ENCODE measurements at regions not wholly inside any gene's neighbourhood (a gene's known extent, or its start where the extent isn't known, plus 50 kb on each side); places are given as distances from the start of the nearest gene placed in this dataset.

DNA sequence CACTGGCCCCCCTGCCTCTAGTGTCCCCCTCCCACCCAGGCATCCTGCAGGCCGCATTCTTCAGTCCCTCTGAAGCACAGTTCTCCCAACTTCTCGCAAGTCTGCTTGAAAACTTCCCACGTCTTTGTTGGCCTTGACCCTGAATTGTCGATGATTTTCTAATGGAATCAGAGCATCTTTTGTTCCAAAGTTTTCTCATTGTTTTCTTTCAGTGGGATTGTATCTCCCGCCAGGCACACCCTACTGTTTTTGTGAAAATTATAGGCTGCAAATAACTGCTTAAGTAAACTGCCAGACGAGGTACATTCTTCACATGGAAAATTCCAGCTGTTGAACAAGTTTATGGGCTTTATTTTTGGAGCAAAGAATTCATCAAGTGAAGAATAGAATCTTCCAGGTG is 122.6 kb upstream of the SLC25A48 start:
- no peaks in the 10 kb centered on the region for H3K9me3 Mint-ChIP-seq
- peaks cover 49% of the 10 kb centered on the region for H3K4me1 Mint-ChIP-seq
- TF ChIP-seq, protein P1, sequence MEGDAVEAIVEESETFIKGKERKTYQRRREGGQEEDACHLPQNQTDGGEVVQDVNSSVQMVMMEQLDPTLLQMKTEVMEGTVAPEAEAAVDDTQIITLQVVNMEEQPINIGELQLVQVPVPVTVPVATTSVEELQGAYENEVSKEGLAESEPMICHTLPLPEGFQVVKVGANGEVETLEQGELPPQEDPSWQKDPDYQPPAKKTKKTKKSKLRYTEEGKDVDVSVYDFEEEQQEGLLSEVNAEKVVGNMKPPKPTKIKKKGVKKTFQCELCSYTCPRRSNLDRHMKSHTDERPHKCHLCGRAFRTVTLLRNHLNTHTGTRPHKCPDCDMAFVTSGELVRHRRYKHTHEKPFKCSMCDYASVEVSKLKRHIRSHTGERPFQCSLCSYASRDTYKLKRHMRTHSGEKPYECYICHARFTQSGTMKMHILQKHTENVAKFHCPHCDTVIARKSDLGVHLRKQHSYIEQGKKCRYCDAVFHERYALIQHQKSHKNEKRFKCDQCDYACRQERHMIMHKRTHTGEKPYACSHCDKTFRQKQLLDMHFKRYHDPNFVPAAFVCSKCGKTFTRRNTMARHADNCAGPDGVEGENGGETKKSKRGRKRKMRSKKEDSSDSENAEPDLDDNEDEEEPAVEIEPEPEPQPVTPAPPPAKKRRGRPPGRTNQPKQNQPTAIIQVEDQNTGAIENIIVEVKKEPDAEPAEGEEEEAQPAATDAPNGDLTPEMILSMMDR (IDR thresholded peaks at IDR 0.05; ENCODE audit: unreplicated experiment in 3 of 3): no peak
- H3K4me3 Mint-ChIP-seq: no peak overlapping the region
- H3K27ac Mint-ChIP-seq: peak overlapping the region in 2 of 3 experiments; percentile 22 to 45
- peaks cover 22% of the 10 kb centered on the region for H3K27me3 Mint-ChIP-seq (ENCODE audit: low read depth)
- no peaks in the 10 kb centered on the region for H3K36me3 Mint-ChIP-seq (ENCODE audit: low read depth)

DNA sequence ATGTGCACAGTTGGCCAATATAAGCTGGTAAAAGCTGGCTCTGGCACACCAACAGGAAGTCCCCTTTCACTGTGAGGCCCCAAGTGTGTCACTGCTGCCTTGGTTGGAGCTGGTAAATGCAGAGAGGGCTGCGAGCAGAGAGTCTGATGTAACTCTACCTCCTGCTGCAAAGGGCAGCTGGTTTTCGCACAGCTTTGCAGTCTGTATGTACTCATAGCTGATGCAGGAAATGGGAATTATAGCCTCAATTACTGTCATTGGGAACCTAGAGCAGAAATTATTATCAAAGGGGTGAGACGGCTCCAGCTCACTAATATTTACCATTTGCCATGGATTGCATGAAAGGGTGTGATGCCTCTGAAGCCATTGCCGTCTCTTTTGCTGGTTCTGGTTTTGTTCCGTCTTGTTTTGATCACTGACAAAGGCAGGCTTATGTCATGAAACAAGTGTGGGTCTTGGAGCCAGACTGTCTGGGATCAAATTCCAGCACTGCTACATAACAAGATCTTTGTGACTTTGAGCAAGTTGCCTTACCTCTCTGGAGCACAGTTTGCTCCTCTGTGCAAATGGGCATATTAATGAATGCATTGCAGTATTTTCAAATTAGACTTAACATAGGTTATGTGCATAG is 124.3 kb upstream of the SLC25A48 start:
- TF ChIP-seq, protein P1 (IDR thresholded peaks at IDR 0.05; ENCODE audit: unreplicated experiment in 3 of 3): no peak
- Mint-ChIP-seq H3K4me3 (peak overlapping the region in 1 of 3 experiments; percentile 15), H3K9me3 (no peaks in the 10 kb centered on the region), H3K36me3 (ENCODE audit: low read depth) (no peaks in the 10 kb centered on the region), H3K27me3 (ENCODE audit: low read depth) (peaks cover 16% of the 10 kb centered on the region), H3K4me1 (peaks cover 53% of the 10 kb centered on the region), H3K27ac (peak overlapping the region; percentile 55 to 84 (median 58))

DNA sequence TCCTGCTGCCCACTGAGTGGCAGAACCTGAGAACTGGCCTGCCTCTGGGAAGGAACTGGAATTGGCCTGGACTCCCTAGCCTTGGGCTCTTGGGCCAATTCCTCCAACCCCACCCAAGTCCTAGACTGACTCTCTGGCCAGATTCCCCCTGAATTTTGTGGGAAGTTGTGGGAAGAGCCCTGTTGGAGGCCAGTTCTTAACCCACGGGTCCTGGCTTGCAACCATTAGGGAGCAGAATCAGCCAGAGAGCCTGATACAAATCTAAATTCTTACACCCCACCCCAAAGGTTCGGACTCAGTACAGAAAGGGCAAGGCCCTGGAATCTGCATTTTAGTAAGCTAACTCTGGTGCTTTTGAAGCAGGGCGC is 125.3 kb upstream of the SLC25A48 start:
- Mint-ChIP-seq H3K9me3 (no peaks in the 10 kb centered on the region), H3K4me3 (no peak overlapping the region), H3K36me3 (ENCODE audit: low read depth) (no peaks in the 10 kb centered on the region), H3K4me1 (peaks cover 58% of the 10 kb centered on the region), H3K27me3 (ENCODE audit: low read depth) (peaks cover 17% of the 10 kb centered on the region), H3K27ac (peak overlapping the region in 2 of 3 experiments; percentile 26 to 40)
- TF ChIP-seq, protein P1 (IDR thresholded peaks at IDR 0.05; ENCODE audit: unreplicated experiment in 3 of 3): no peak

DNA sequence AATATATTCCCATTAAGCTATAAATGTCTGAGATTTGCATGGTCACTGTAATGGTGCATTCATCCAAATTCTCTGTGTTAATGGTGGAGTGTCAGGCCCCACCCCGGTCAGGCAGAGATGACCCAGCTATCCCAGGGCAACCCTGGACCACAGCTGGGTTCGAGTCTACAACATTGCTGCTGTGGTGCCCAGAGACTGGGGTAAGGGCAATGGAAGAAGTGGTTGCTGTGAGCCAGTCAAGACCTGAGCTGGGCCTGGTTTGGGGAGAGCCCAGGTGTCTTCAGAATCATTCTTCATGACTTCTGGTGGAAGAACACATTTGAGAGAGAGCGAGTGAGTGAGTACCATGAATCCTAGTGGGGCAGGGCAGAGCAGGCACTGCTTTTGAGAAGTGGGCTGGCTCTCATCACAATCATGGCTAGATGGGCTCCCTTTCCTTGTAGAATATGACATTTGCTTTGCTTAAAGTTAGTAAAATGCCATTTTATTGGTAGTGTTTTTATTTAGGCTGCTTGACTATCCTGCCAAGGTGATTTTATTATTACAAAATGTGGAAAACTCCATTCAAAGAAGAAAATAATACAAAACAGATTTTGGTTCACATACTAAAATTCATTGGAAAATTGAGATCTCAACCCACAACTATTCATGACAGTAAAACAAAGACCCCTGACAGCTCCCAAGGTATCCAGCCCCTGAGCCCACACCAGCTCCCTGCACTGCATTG is 125.8 kb upstream of the SLC25A48 start:
- peaks cover 58% of the 10 kb centered on the region for H3K4me1 Mint-ChIP-seq
- TF ChIP-seq, protein P1 (IDR thresholded peaks at IDR 0.05; ENCODE audit: unreplicated experiment in 3 of 3): no peak
- H3K27me3 Mint-ChIP-seq (ENCODE audit: low read depth): peaks cover 17% of the 10 kb centered on the region
- H3K27ac Mint-ChIP-seq: peak overlapping the region; percentile 26 to 40 (median 40)
- H3K36me3 Mint-ChIP-seq (ENCODE audit: low read depth): no peaks in the 10 kb centered on the region
- H3K4me3 Mint-ChIP-seq: no peak overlapping the region
- H3K9me3 Mint-ChIP-seq: no peaks in the 10 kb centered on the region

DNA sequence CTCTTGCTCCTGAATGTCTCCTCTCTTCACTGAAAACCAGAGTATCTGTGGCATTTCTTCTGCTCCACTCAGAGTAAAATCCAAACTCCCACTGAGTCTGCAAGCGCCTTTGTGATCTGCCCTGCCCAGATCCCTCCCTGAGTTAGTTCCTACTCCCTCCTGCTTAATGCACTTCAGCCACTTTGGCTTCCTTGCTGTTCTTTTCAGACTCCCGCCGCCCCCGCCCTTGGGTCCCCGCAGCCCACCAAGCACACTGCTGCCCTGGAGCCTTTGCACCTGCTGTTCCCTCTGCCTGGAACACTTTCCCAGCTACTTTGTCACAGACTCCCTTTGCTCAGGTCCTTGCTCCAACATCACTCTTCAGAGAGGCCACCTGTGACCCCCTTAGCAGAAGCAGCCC is 127.2 kb upstream of the SLC25A48 start:
- no peaks in the 10 kb centered on the region for H3K9me3 Mint-ChIP-seq
- H3K27ac Mint-ChIP-seq: peak overlapping the region in 1 of 3 experiments; percentile 6
- no peak overlapping the region for H3K4me3 Mint-ChIP-seq
- no peaks in the 10 kb centered on the region for H3K36me3 Mint-ChIP-seq (ENCODE audit: low read depth)
- H3K27me3 Mint-ChIP-seq (ENCODE audit: low read depth): peaks cover 12% of the 10 kb centered on the region
- peaks cover 48% of the 10 kb centered on the region for H3K4me1 Mint-ChIP-seq
- TF ChIP-seq, protein P1 (IDR thresholded peaks at IDR 0.05; ENCODE audit: unreplicated experiment in 3 of 3): no peak

All from nephron (organoid).